ENCODE measurements at regions not wholly inside any gene's neighbourhood (a gene's known extent, or its start where the extent isn't known, plus 50 kb on each side); places are given as distances from the start of the nearest gene placed in this dataset.

DNA sequence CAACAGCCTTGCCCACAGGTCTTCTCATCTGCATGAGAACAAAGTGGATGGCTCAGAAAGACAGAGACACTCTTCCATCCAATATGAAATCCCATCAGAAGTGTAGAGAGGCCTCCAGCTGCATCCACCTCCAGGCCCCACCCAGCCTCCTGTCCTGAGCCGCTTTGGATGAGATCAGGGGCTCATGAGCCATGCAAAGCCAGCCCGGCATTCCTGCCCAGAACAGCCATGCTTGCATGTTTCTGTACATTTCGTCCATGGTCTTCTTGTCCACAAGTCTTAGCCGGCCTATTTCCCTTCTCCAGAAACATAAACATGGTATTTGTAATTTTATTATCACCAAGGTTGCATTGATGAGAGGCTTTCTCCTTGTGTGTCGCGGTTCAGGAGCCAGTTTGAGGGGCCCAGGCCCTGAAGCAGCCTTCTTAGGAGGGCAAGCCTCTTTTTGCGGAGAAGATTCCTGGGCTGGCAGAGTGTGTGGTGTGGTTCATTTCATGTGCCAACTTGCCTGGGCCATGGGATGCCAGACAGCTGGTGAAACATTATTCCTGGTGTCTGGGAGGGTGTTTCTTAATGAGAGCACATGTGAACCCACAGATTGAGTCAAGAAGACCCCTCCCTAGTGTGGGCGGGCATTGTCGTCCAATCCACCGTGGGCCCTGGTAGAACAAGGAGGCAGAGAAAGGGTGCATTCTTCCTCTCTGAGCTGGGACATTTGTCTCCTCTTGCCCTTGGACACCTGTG is 928.9 kb downstream of the TBC1D22A start:
- TF ChIP-seq, protein P1, sequence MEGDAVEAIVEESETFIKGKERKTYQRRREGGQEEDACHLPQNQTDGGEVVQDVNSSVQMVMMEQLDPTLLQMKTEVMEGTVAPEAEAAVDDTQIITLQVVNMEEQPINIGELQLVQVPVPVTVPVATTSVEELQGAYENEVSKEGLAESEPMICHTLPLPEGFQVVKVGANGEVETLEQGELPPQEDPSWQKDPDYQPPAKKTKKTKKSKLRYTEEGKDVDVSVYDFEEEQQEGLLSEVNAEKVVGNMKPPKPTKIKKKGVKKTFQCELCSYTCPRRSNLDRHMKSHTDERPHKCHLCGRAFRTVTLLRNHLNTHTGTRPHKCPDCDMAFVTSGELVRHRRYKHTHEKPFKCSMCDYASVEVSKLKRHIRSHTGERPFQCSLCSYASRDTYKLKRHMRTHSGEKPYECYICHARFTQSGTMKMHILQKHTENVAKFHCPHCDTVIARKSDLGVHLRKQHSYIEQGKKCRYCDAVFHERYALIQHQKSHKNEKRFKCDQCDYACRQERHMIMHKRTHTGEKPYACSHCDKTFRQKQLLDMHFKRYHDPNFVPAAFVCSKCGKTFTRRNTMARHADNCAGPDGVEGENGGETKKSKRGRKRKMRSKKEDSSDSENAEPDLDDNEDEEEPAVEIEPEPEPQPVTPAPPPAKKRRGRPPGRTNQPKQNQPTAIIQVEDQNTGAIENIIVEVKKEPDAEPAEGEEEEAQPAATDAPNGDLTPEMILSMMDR (IDR thresholded peaks at IDR 0.05; ENCODE audit: low read depth, low read length, poor library complexity, severe bottlenecking), result no peak
- no peak for TF ChIP-seq EZH2phosphoT487 (IDR thresholded peaks at IDR 0.05; ENCODE audit: borderline replicate concordance, low read length)
